Esophagus muscularis mucosa (tissue), 4 donors: ENCODE measurements at regions not wholly inside any gene's neighbourhood (a gene's known extent, or its start where the extent isn't known, plus 50 kb on each side); places are given as distances from the start of the nearest gene placed in this dataset.

Experiments used
- CTCF ChIP-seq, 3 experiments: fragments of 200-600 bp in 2 of 3; fragments of 450-650 bp in 1 of 3; sonication (generic) in 2 of 3; IDR thresholded peaks; one replicate each; pipeline ENCODE4 v1.5.1; 2017 to 2019; ENCODE audit warnings: antibody characterized with exemption in 3 of 3, mild to moderate bottlenecking in 2 of 3, moderate library complexity in 1 of 3
- EP300 ChIP-seq: sonication (generic); formaldehyde crosslinking; IDR thresholded peaks from one replicate; pipeline ENCODE4 v1.6.1; 2017; ENCODE audit warnings: antibody characterized with exemption
- POLR2A ChIP-seq: fragments of 450-650 bp; IDR thresholded peaks from one replicate; pipeline ENCODE4 v1.6.1; 2017; ENCODE audit warnings: antibody characterized with exemption, moderate library complexity, mild to moderate bottlenecking, low read depth
- POLR2AphosphoS5 ChIP-seq, 2 donors: sonication (generic); formaldehyde crosslinking; IDR thresholded peaks; one replicate each; pipeline ENCODE4 v1.6.1; 2017; ENCODE audit warnings: antibody characterized with exemption in 2 of 2

DNA sequence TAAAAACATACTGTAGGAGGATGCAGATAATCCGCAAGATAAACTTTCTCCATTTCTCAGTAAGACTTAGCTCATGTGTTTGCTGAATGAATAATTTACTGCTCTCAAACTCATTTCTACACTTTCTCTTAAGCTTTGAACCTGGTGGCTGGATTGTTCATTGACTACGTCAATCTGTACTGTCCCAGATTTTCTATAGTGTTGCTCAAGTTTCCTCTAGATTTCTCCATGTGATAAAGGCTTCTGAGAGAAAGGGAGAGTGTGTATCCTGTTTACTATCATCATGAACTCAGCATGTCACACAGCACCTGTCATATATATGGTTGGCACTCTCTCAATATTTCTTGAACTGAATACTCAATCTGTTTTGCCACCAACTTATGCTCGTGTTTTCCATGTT is 518.0 kb upstream of the TBX3 start:
- no peak for TF ChIP-seq CTCF (IDR thresholded peaks at IDR 0.05)
- no peak for TF ChIP-seq POLR2A
- TF ChIP-seq POLR2AphosphoS5 (IDR thresholded peaks at IDR 0.05): no peak
- no peak for TF ChIP-seq EP300
